ENCODE measurements at regions not wholly inside any gene's neighbourhood (a gene's known extent, or its start where the extent isn't known, plus 50 kb on each side); places are given as distances from the start of the nearest gene placed in this dataset.

- TF ChIP-seq ARID4B (CRISPR knock-in tag; IDR thresholded peaks at IDR 0.05; ENCODE audit: borderline replicate concordance) (no peak), SP1 (CRISPR knock-in tag; conservative IDR thresholded peaks at IDR 0.05) (no peak), E2F1 (CRISPR knock-in tag; IDR thresholded peaks at IDR 0.05) (no peak)
These were observed 416.4 kb downstream of the TSHZ3 start (continued) for GRCh38 chr19:30932854-30933253.

GRCh38 chr19:30930941-30931706 is 418.1 kb downstream of the TSHZ3 start:
- peaks cover 6% of the 10 kb centered on the region; the same call in 1 of the 2 replicates for H3K9me3 Mint-ChIP-seq
- H3K27ac Mint-ChIP-seq, result no peak overlapping the region
- CTCF ChIA-PET, result no interaction called here
- no peak for ATAC-seq
- peaks cover 7% of the 10 kb centered on the region for H3K27me3 Mint-ChIP-seq (ENCODE audit: low read depth)
- H3K4me1 Mint-ChIP-seq, result peaks cover 4% of the 10 kb centered on the region; the same call in 1 of the 2 replicates
- TF ChIP-seq ATF6 (CRISPR knock-in tag; IDR thresholded peaks at IDR 0.05), result no peak
- TF ChIP-seq FOXK1 (CRISPR knock-in tag; IDR thresholded peaks at IDR 0.05), result no peak
- no peak for TF ChIP-seq CTCF (IDR thresholded peaks at IDR 0.05)
- TF ChIP-seq CDX4 (CRISPR knock-in tag; IDR thresholded peaks at IDR 0.05; ENCODE audit: borderline replicate concordance), result no peak
- no peak for TF ChIP-seq GTF2I (CRISPR knock-in tag; conservative IDR thresholded peaks at IDR 0.05)
- TF ChIP-seq NFYB (CRISPR knock-in tag; conservative IDR thresholded peaks at IDR 0.05; ENCODE audit: low read depth), result no peak
- TF ChIP-seq ZBTB21 (CRISPR knock-in tag; IDR thresholded peaks at IDR 0.05; ENCODE audit: borderline replicate concordance), result no peak
- TF ChIP-seq MAX (CRISPR knock-in tag; IDR thresholded peaks at IDR 0.05), result no peak
- no peak for TF ChIP-seq ZNF396 (CRISPR knock-in tag; IDR thresholded peaks at IDR 0.05; ENCODE audit: borderline replicate concordance)
- TF ChIP-seq ELF4 (CRISPR knock-in tag; IDR thresholded peaks at IDR 0.05; ENCODE audit: low read depth), result no peak
- no peak for TF ChIP-seq E2F1 (CRISPR knock-in tag; IDR thresholded peaks at IDR 0.05)
- no peak for TF ChIP-seq JAZF1 (CRISPR knock-in tag; IDR thresholded peaks at IDR 0.05)
- TF ChIP-seq FOXJ3 (CRISPR knock-in tag; IDR thresholded peaks at IDR 0.05; ENCODE audit: borderline replicate concordance), result no peak
- TF ChIP-seq ZNF423 (CRISPR knock-in tag; IDR thresholded peaks at IDR 0.05), result no peak
- peaks cover 4% of the 10 kb centered on the region for H3K36me3 Mint-ChIP-seq
- no peak overlapping the region for H3K4me3 Mint-ChIP-seq
- POLR2A ChIA-PET, result no interaction called here
- DNase-seq (ENCODE audit: low spot score), result no peak
